IPS-18a (cell line): ENCODE measurements at regions not wholly inside any gene's neighbourhood (a gene's known extent, or its start where the extent isn't known, plus 50 kb on each side); places are given as distances from the start of the nearest gene placed in this dataset.

ENCODE experiments used
- H3K27ac ChIP-seq: one replicate; pipeline ENCODE4 v1.5.1; 2013; ENCODE audit warnings: low read length
- H3K27me3 ChIP-seq: one replicate; pipeline ENCODE4 v1.6.1; 2013; ENCODE audit warnings: mild to moderate bottlenecking, low read length; ENCODE audit not compliant: control insufficient read depth, insufficient read depth
- H3K36me3 ChIP-seq: one replicate; pipeline ENCODE4 v1.6.1; 2013; ENCODE audit warnings: low read depth, low read length; ENCODE audit not compliant: control insufficient read depth
- H3K4me1 ChIP-seq: one replicate; pipeline ENCODE4 v1.6.1; 2013; ENCODE audit warnings: low read depth, low read length; ENCODE audit not compliant: control insufficient read depth
- H3K4me3 ChIP-seq: one replicate; pipeline ENCODE4 v1.5.1; 2013; ENCODE audit warnings: low read length
- H3K9ac ChIP-seq: one replicate; pipeline ENCODE4 v1.6.1; 2013; ENCODE audit warnings: mild to moderate bottlenecking, low read length, moderate library complexity
- H3K9me3 ChIP-seq: one replicate; pipeline ENCODE4 v1.6.1; 2013; ENCODE audit warnings: low read depth, low read length; ENCODE audit not compliant: control insufficient read depth

DNA sequence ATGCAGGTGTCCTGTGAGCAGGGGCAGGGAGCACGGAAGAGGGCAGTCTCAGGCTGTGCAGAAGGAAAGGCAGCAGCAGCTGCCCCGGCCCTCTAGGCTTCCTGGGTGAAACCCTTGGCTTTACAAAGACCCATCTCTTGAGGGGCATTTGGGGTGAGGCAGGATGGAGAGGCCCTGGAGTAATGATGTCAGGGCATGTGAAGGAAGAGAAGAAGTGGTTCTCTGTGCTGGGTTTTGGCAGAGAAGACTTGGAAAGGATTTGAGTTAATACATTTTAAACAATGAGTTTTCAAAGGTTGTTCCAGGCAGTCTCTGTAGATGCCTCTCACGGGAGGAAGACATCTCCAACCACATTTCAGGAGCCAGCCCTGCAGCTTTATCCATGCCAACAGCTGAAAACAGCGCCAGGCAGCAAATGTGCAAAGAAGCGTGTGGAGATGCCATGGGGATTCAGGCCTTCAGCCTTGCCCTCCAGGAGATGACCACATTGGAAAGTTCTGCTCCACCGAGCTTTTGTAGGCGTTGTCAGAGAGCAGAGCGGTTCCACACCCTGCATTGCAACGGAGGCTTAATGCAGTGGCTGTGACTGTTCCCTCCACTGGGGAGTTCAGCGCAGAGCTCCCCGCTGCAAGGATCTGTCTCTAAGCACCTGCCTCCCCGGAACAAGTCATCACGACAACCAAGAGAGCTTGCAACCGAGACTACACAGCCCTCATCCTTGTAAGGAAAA is 322.8 kb downstream of the UQCRFS1 start:
- peaks cover 9% of the 10 kb centered on the region for H3K4me1 ChIP-seq
- H3K36me3 ChIP-seq: no peaks in the 10 kb centered on the region
- no peak overlapping the region for H3K4me3 ChIP-seq
- no peaks in the 10 kb centered on the region for H3K9me3 ChIP-seq
- no peak overlapping the region for H3K27ac ChIP-seq
- H3K9ac ChIP-seq: no peak overlapping the region
- H3K27me3 ChIP-seq: no peaks in the 10 kb centered on the region

DNA sequence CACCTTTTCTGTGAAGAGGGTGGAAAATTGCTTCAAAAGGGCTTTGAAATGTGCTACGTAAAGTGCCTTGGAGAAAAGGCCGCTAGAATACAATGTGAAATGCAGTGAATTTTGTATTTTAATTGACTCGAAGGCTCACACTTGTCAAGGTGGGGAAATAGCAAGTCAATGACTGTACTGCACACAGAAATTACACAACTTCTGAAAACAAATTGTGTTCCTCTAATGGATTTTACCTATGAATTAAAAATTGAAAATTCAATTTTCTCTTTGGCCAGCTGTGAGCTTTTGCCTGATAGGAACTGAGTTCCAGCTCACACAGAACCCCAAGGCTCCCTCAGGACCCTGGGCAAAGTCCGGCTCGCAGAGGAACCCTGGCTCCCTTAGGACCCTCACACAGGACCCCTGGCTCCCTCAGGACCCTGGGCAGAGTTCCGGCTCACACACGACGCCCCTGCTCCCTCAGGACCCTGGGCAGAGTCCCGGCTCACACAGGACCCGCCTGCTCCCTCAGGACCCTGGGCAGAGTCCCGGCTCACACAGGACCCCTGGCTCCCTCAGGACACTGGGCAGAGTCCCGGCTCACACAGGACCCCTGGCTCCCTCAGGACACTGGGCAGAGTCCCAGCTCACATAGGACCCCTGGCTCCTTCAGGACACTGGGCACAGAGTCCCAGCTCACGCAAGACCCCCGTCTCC is 324.9 kb downstream of the UQCRFS1 start:
- no peak overlapping the region for H3K9ac ChIP-seq
- no peaks in the 10 kb centered on the region for H3K36me3 ChIP-seq
- H3K4me1 ChIP-seq: peaks cover 16% of the 10 kb centered on the region
- H3K27me3 ChIP-seq: no peaks in the 10 kb centered on the region
- no peaks in the 10 kb centered on the region for H3K9me3 ChIP-seq
- H3K4me3 ChIP-seq: no peak overlapping the region
- H3K27ac ChIP-seq: no peak overlapping the region

DNA sequence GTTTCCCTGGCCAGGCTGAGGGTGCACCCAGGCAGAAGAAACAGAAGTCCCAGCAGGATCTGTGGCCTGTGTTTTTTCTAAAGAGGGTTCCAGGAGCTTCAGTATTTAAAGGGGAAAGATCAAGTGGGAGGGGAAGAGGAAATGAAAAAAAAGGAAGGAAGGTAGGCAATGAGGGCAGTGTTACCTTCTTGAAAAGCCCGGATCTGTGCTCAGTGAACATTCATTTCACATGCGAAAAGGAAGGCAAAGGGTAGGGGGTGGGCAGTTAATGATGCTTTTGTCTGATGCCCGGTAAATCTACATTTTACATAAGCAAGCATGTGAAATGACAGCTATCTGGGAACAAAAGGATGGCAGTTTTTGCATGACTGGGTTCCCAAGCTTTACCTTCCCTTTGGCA is 326.2 kb downstream of the UQCRFS1 start:
- H3K27me3 ChIP-seq: no peaks in the 10 kb centered on the region
- H3K36me3 ChIP-seq: no peaks in the 10 kb centered on the region
- peaks cover 23% of the 10 kb centered on the region for H3K4me1 ChIP-seq
- no peak overlapping the region for H3K27ac ChIP-seq
- no peak overlapping the region for H3K4me3 ChIP-seq
- no peaks in the 10 kb centered on the region for H3K9me3 ChIP-seq
- H3K9ac ChIP-seq: no peak overlapping the region

DNA sequence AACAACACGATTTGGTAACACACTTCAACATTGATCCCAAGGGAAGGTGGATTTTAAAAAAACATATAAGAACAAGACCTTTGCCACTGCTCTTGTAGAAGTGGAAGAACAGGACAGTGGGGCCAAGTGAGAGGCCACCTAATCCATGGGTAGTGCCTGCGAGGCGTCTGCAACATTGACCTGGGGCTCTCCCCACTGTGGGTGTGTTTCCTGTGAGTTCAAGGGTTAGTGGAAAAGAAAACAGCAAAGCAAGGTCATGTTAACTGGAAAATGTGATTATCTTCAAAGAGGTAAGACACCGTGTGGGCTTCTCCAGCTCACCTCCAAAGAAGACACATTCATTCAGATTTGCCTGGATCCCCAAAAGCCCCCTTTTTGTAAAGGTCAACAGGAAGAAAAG is 327.0 kb downstream of the UQCRFS1 start:
- H3K27ac ChIP-seq: no peak overlapping the region
- no peaks in the 10 kb centered on the region for H3K36me3 ChIP-seq
- no peaks in the 10 kb centered on the region for H3K27me3 ChIP-seq
- no peaks in the 10 kb centered on the region for H3K9me3 ChIP-seq
- no peak overlapping the region for H3K4me3 ChIP-seq
- H3K4me1 ChIP-seq: peaks cover 30% of the 10 kb centered on the region
- H3K9ac ChIP-seq: no peak overlapping the region

DNA sequence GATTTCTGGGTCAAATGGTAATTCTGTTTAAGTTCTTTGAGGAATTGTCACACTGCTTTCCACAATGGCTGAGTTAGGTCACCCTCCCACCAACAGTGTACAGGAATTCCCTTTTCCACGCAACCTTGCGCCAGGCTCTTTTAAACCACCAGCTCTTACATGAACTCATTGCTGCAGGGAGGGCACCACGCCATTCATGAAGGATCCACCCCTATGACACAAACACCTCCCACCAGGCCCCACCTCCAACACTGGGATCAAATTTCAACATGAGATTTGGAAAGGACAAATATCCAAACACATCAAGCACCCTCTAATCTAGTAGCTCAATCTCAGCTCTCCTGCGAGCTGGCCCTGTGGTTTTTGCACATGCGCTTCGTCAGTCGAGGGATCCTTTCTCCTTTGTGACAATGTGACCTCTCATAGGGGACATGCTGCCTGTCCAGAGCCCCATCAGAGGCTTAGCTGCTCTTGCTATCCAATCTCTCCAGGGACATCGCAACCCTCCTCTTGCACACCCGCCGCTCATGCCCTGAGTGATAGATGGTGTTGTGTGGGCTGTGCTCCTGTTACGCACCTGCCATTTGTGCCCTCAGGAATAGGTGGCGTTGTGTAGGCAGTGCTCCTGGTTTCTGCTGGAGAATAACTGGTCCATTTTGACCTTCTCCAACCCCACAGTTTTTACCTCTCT is 328.0 kb downstream of the UQCRFS1 start:
- H3K9me3 ChIP-seq: no peaks in the 10 kb centered on the region
- no peak overlapping the region for H3K4me3 ChIP-seq
- no peak overlapping the region for H3K9ac ChIP-seq
- no peak overlapping the region for H3K27ac ChIP-seq
- no peaks in the 10 kb centered on the region for H3K27me3 ChIP-seq
- no peaks in the 10 kb centered on the region for H3K36me3 ChIP-seq
- H3K4me1 ChIP-seq: peaks cover 40% of the 10 kb centered on the region

DNA sequence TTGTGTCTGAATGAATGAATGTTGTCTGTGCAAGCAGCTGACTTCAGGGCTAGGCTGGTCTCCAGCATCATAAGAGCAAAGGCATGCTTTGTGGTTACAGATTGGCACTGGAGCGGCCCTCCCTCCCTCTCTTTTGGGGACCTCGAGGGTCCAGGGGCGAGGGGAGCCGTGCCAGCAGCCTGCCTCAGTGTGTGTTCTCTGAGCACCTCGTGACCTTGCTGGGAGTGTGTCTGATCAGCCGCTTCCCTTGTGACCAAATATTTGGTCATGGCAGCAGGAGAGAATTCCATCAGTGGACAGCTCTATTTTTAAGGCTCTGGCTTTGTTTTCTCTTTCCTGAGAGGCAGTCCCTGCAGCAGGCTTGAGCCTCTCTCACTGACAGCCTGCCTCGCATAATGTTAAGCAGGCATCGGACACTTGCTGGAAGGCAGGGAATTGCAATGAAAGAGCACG is 329.7 kb downstream of the UQCRFS1 start:
- H3K9me3 ChIP-seq: no peaks in the 10 kb centered on the region
- no peak overlapping the region for H3K9ac ChIP-seq
- H3K36me3 ChIP-seq: no peaks in the 10 kb centered on the region
- no peaks in the 10 kb centered on the region for H3K27me3 ChIP-seq
- H3K27ac ChIP-seq: no peak overlapping the region
- H3K4me1 ChIP-seq: peaks cover 41% of the 10 kb centered on the region
- H3K4me3 ChIP-seq: no peak overlapping the region

DNA sequence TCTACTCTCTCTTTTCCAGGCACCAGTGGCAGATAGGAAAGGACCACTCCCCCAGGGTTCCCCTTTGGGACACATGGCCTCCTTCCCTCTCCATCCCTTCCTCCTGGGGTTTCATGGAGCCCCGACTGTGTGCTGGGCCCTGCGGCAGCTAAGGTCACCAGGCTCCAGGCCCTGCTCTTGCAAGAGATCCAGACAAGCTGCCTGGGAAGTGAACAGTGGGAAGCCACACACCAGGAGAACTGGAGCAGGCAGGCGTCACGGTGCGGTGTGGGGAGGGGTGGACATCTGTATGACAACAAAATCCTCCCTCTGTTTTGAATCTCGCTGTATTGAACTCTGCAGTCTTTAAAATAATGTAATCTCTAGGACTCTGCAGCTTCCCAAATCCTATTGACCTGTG is 330.1 kb downstream of the UQCRFS1 start:
- Histone ChIP-seq H3K4me1 (peaks cover 41% of the 10 kb centered on the region), H3K9ac (no peak overlapping the region), H3K27ac (no peak overlapping the region), H3K36me3 (no peaks in the 10 kb centered on the region), H3K4me3 (no peak overlapping the region), H3K9me3 (no peaks in the 10 kb centered on the region), H3K27me3 (no peaks in the 10 kb centered on the region)

DNA sequence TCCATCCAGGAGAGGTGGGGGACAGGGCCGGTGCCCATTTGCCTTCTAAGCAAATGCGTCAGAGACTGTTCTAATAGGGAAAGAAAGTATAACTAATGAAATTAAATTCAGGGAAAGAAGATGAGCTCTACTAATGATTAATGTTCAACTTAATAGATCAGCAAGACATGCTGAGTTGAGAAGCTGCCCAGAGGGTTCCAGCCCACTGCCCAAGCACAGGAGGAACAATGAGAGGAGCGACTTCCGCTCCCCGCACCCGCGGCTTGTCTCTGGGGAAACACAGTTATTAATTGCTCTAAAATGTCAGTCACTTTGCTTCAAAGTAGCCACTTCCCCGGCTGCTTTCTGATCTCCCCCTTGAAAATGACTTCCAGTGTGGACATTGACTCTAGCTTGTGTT is 331.3 kb downstream of the UQCRFS1 start:
- H3K36me3 ChIP-seq: no peaks in the 10 kb centered on the region
- H3K9ac ChIP-seq: no peak overlapping the region
- no peak overlapping the region for H3K4me3 ChIP-seq
- no peak overlapping the region for H3K27ac ChIP-seq
- no peaks in the 10 kb centered on the region for H3K9me3 ChIP-seq
- H3K4me1 ChIP-seq: peaks cover 36% of the 10 kb centered on the region
- H3K27me3 ChIP-seq: no peaks in the 10 kb centered on the region

DNA sequence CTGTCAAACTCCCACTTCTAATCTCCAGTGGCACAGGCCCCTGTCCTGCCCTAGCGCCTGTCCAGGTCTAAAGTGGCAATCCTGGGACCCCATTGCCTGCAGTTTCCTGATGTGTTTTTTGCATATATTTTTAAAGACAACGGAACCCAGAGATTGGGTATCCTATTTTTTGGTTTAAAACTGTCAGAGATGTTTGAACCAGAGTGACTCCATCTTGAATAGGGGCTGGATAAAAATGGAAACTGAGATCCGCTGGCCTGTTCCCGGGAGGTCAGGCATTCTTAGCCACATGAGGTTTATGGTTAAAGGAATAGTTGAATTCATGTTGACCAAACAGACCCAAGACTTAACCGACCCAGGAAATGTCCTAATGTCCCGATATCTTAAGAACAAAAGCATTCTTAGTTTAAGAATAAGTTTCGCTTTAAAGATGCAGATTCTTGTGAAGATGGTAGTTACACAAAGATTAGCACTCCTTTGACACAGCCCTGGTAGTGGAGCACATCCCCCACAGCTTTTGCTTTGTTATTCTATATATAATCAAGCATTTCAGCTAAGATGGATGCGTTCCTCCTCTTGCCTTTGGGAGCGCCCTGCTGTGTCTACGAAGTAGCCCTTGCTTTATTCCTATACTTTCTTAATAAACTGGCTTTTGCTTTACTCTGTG is 332.1 kb downstream of the UQCRFS1 start:
- Histone ChIP-seq H3K4me1 (peaks cover 33% of the 10 kb centered on the region), H3K36me3 (no peaks in the 10 kb centered on the region), H3K27me3 (no peaks in the 10 kb centered on the region), H3K27ac (no peak overlapping the region), H3K9ac (no peak overlapping the region), H3K9me3 (no peaks in the 10 kb centered on the region), H3K4me3 (no peak overlapping the region)

DNA sequence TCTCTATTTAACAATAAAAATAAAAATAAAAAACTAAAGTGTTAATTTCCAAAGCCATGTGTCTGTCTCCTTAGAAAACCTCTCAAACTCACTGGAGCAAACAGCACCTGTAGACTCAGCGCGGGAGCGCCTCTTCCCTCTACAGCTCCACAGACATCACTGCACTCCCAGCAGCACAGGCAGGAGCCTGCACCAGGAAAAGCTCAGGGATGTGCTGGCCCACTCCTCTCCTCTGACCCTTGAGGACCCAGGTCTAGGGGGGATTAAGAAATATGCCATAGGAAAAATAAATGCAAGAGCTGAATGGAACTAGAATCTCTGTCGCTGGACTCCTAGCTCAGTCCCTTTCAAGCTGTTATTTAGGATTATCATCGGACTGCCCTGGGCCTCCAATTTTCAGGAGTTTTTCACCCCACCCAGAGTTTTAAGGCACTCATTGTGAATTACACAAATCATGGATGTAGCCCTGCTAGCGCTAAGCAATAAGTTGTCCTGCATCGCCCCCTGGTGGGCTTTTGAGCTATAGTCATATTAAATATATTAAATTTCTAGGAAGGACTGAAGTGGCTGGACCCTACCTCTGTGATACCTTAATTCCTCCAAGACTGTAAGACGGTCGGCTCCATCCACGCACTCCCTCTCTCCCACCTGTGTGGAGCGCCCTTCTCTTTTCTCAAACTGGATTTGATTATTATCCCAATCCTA is 333.9 kb downstream of the UQCRFS1 start:
- H3K4me1 ChIP-seq: peaks cover 33% of the 10 kb centered on the region
- H3K27ac ChIP-seq: no peak overlapping the region
- H3K9ac ChIP-seq: no peak overlapping the region
- no peak overlapping the region for H3K4me3 ChIP-seq
- H3K27me3 ChIP-seq: no peaks in the 10 kb centered on the region
- no peaks in the 10 kb centered on the region for H3K9me3 ChIP-seq
- no peaks in the 10 kb centered on the region for H3K36me3 ChIP-seq

DNA sequence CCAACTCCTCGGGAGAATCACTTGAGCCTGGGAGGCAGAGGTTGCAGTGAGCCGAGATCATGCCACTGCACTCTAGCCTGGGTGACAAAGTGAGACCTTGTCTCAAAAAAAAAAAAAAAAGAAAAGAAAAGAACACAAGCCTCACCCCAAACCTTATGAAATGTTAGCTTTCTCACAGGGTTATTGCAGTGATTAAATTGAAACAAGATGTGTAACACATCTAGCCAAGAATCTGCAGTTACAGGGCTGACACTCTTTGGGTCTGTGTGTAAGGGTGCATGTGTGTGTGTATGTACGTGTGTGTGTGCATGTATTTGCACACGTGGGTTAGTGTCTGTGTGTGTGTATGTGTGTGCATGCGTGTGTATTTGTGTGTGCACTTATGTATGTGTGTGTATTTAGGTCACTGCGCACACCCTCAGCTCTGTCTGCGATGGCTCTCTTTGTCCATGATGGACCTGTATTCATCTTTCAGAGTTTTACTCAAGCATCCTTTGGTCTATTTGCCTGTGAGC is 336.3 kb downstream of the UQCRFS1 start:
- H3K27me3 ChIP-seq: no peaks in the 10 kb centered on the region

More for the DNA sequence above, 336.3 kb downstream of the UQCRFS1 start:
- H3K27ac ChIP-seq: no peak overlapping the region
- no peaks in the 10 kb centered on the region for H3K9me3 ChIP-seq
- no peak overlapping the region for H3K9ac ChIP-seq
- H3K4me3 ChIP-seq: no peak overlapping the region
- no peaks in the 10 kb centered on the region for H3K36me3 ChIP-seq
- H3K4me1 ChIP-seq: peaks cover 18% of the 10 kb centered on the region
